ENCODE measurements at regions not wholly inside any gene's neighbourhood (a gene's known extent, or its start where the extent isn't known, plus 50 kb on each side); places are given as distances from the start of the nearest gene placed in this dataset.

GRCh38 chr10:52659085-52659484, 113.5 kb downstream of the MBL2 start:
- Histone ChIP-seq H3K36me3 (no peaks in the 10 kb centered on the region), H3K9me3 (peaks cover 0 to 5% (median 0%) of the 10 kb centered on the region in 12 donors), H3K27me3 (no peaks in the 10 kb centered on the region), H3K4me3 (no peak overlapping the region), H3K27ac (no peak overlapping the region), H3K4me1 (no peaks in the 10 kb centered on the region)
- intact Hi-C loops (cut with DNase I), result no loop called here
- no peak for ATAC-seq
- 28 to 51% (median 36%) methylated on average over 1 of the region's 1 CpG for WGBS, 4 donors
- no peak for TF ChIP-seq CTCF (IDR thresholded peaks at IDR 0.05)
- TF ChIP-seq POLR2A (IDR thresholded peaks at IDR 0.05), result no peak
- DNase-seq, result no peak

GRCh38 chr10:52662256-52662655, 110.3 kb downstream of the MBL2 start:
- Histone ChIP-seq H3K9me3 (peaks cover 0 to 17% (median 10%) of the 10 kb centered on the region in 12 donors), H3K27me3 (no peaks in the 10 kb centered on the region), H3K27ac (no peak overlapping the region), H3K4me1 (no peaks in the 10 kb centered on the region), H3K4me3 (no peak overlapping the region), H3K36me3 (no peaks in the 10 kb centered on the region)
- ATAC-seq, result no peak
- TF ChIP-seq POLR2A (IDR thresholded peaks at IDR 0.05), result no peak
- TF ChIP-seq CTCF (IDR thresholded peaks at IDR 0.05), result no peak
- WGBS, 4 donors, result 32 to 56% (median 52%) methylated on average over 1 of the region's 1 CpG
- intact Hi-C loops (cut with DNase I), result no loop called here
- DNase-seq, result no peak

GRCh38 chr10:52663161-52663560, 109.4 kb downstream of the MBL2 start:
- TF ChIP-seq POLR2A (IDR thresholded peaks at IDR 0.05) (no peak), CTCF (IDR thresholded peaks at IDR 0.05) (no peak)
- Histone ChIP-seq H3K4me3 (no peak overlapping the region), H3K36me3 (no peaks in the 10 kb centered on the region), H3K27me3 (no peaks in the 10 kb centered on the region), H3K27ac (no peak overlapping the region), H3K9me3 (peaks cover 0 to 22% (median 11%) of the 10 kb centered on the region in 12 donors), H3K4me1 (no peaks in the 10 kb centered on the region)
- no peak for DNase-seq
- ATAC-seq, result no peak
- intact Hi-C loops (cut with DNase I), result no loop called here
- 74 to 86% (median 75%) methylated on average over 3 of the region's 3 CpGs for WGBS, 4 donors

- DNase-seq, result no peak
- no peak for TF ChIP-seq POLR2A (IDR thresholded peaks at IDR 0.05)
- no peak for TF ChIP-seq CTCF (IDR thresholded peaks at IDR 0.05)
- no peak overlapping the region for H3K4me3 ChIP-seq
- no peaks in the 10 kb centered on the region for H3K4me1 ChIP-seq
- 84 to 89% (median 87%) methylated on average over 3 of the region's 3 CpGs for WGBS, 4 donors
- H3K36me3 ChIP-seq, result no peaks in the 10 kb centered on the region
- intact Hi-C loops (cut with DNase I), result no loop called here
- H3K27ac ChIP-seq, result no peak overlapping the region
- ATAC-seq, result no peak
- peaks cover 0 to 22% (median 11%) of the 10 kb centered on the region in 12 donors for H3K9me3 ChIP-seq
- no peaks in the 10 kb centered on the region for H3K27me3 ChIP-seq
Measured at GRCh38 chr10:52664629-52665028, 108.0 kb downstream of the MBL2 start.
